Parathyroid adenoma (tissue), 2 donors: ENCODE measurements at regions not wholly inside any gene's neighbourhood (a gene's known extent, or its start where the extent isn't known, plus 50 kb on each side); places are given as distances from the start of the nearest gene placed in this dataset.

Experiments
- H2AFZ ChIP-seq: fragments of 300-600 bp; sonication (generic); one replicate; pipeline ENCODE4 v1.7.0; 2017; ENCODE audit warnings: antibody characterized with exemption, mild to moderate bottlenecking
- H3K27ac ChIP-seq: fragments of 300-600 bp; sonication (generic); one replicate; pipeline ENCODE4 v1.7.0; 2017
- H3K27me3 ChIP-seq: fragments of 300-600 bp; sonication (generic); one replicate; pipeline ENCODE4 v1.7.0; 2017; ENCODE audit warnings: low read length; ENCODE audit not compliant: control insufficient read depth, insufficient read depth
- H3K36me3 ChIP-seq: fragments of 300-600 bp; sonication (generic); one replicate; pipeline ENCODE4 v1.7.0; 2017; ENCODE audit warnings: low read length; ENCODE audit not compliant: control insufficient read depth, insufficient read depth
- H3K4me1 ChIP-seq: fragments of 300-600 bp; sonication (generic); one replicate; pipeline ENCODE4 v1.7.0; 2017; ENCODE audit warnings: control low read depth
- H3K4me2 ChIP-seq: fragments of 300-600 bp; sonication (generic); one replicate; pipeline ENCODE4 v1.7.0; 2017; ENCODE audit warnings: low read length
- H3K4me3 ChIP-seq: fragments of 300-600 bp; sonication (generic); one replicate; pipeline ENCODE4 v1.7.0; 2017; ENCODE audit warnings: low read depth, low read length
- H3K79me2 ChIP-seq: fragments of 300-600 bp; sonication (generic); one replicate; pipeline ENCODE4 v1.7.0; 2017; ENCODE audit warnings: control low read depth
- H3K9ac ChIP-seq: fragments of 300-600 bp; sonication (generic); one replicate; pipeline ENCODE4 v1.7.0; 2017; ENCODE audit warnings: mild to moderate bottlenecking
- H3K9me3 ChIP-seq: fragments of 300-600 bp; sonication (generic); one replicate; pipeline ENCODE4 v1.7.0; 2017; ENCODE audit warnings: low read length; ENCODE audit not compliant: control insufficient read depth
- CTCF ChIP-seq: fragments of 300-600 bp; sonication (generic); IDR thresholded peaks from one replicate; pipeline ENCODE4 v1.7.0; 2017; ENCODE audit warnings: antibody characterized with exemption, mild to moderate bottlenecking
- donor health status: primary hyperparathyroidism.

DNA sequence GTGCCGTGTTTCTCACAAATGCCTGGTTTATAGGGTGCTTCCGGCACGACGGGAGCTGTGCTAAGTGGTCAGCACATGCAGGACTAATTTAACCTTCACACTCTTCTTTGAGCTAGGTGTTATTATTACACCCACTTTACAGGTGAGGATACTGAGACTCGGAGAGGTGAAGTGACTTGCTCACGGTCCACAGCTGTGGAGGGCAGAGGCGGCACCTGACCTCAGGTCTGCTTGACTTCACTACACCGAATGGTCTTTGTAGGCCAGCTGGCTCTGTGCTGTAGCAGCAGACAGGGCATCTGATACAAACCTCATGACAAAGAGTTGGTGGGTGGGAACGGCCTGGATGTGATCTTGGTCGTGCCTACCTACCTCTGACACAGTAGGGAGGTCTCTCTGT, 102.0 kb upstream of the BOD1 start:
- Histone ChIP-seq H3K79me2 (no peaks in the 10 kb centered on the region), H3K36me3 (no peaks in the 10 kb centered on the region), H3K4me2 (no peak overlapping the region), H3K4me3 (no peak overlapping the region), H3K9ac (no peak overlapping the region), H2AFZ (no peak overlapping the region), H3K4me1 (peaks cover 25% of the 10 kb centered on the region), H3K27me3 (no peaks in the 10 kb centered on the region), H3K27ac (no peak overlapping the region), H3K9me3 (no peaks in the 10 kb centered on the region)
- no peak for TF ChIP-seq CTCF

DNA sequence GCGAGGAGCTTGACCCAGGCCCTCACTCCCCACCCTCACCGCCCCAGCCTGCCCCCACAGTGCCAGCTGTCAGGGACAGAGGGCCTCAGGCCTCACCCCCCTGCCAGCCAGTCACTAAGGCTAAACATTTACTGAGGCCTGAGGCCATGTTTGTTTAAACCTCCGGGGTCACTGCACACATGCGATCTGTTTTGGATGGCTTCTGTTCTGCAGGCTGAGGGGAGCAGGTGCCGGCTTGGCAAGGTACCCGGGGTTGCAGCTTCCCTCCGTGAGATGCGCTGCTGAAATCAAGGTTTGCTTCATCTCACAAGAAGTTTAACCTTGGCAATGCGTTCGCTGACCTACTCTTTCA, 103.3 kb upstream of the BOD1 start:
- H2AFZ ChIP-seq, result peak overlapping the region; percentile 78
- TF ChIP-seq CTCF, result no peak
- H3K79me2 ChIP-seq, result no peaks in the 10 kb centered on the region
- no peak overlapping the region for H3K4me2 ChIP-seq
- H3K27me3 ChIP-seq, result no peaks in the 10 kb centered on the region
- H3K9me3 ChIP-seq, result no peaks in the 10 kb centered on the region
- no peak overlapping the region for H3K4me3 ChIP-seq
- no peaks in the 10 kb centered on the region for H3K36me3 ChIP-seq
- peaks cover 25% of the 10 kb centered on the region for H3K4me1 ChIP-seq
- H3K9ac ChIP-seq, result no peak overlapping the region
- peak overlapping the region; percentile 62 for H3K27ac ChIP-seq

DNA sequence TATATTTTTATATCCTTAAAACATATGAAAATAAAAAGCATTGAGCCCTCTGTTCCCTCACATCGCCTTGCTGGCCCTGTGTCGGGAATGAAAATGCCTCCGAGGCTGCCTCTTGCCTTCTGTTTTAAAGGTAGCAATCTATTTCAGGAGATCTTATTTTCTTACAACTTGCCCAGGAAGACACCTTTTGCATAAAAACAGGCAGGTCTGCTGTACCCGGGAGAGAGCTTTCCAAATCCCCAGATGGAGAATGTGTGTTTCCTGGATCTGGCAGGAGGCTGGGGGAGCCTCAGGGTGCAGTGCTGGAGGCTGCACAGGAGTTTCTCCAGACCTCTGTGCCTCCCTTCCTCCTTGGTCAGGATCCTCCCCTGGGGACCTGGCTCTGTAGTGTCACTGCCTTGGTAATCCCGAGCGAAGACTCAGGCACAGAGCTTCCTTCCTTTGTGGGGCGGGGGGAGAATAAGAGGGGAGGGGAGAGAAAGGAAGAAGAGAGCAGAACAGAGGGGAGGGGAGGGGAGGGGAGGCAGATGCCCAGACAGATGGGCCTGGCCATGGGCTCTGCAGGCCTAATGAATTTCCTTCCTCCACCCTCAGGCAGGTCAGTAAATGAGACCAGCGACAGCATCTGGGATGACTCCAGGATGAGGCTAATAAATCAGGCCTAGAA, 104.0 kb upstream of the BOD1 start:
- H3K79me2 ChIP-seq, result no peaks in the 10 kb centered on the region
- peak overlapping the region; percentile 78 for H2AFZ ChIP-seq
- H3K4me1 ChIP-seq, result peaks cover 25% of the 10 kb centered on the region
- no peak overlapping the region for H3K4me3 ChIP-seq
- H3K9me3 ChIP-seq, result no peaks in the 10 kb centered on the region
- no peaks in the 10 kb centered on the region for H3K27me3 ChIP-seq
- H3K36me3 ChIP-seq, result no peaks in the 10 kb centered on the region
- peak overlapping the region; percentile 62 for H3K27ac ChIP-seq
- no peak for TF ChIP-seq CTCF
- H3K9ac ChIP-seq, result no peak overlapping the region
- no peak overlapping the region for H3K4me2 ChIP-seq

- H3K4me1 ChIP-seq, result peaks cover 25% of the 10 kb centered on the region
- H3K9me3 ChIP-seq, result no peaks in the 10 kb centered on the region
- H3K27me3 ChIP-seq, result no peaks in the 10 kb centered on the region
- H3K4me2 ChIP-seq, result peak overlapping the region; percentile 2
- no peaks in the 10 kb centered on the region for H3K36me3 ChIP-seq
- peak overlapping the region; percentile 62 for H3K27ac ChIP-seq
- no peaks in the 10 kb centered on the region for H3K79me2 ChIP-seq
- no peak overlapping the region for H3K4me3 ChIP-seq
- no peak for TF ChIP-seq CTCF
- peak overlapping the region; percentile 78 for H2AFZ ChIP-seq
- H3K9ac ChIP-seq, result no peak overlapping the region
Measured at GRCh38 chr5:173720953-173721600, 104.6 kb upstream of the BOD1 start.
